Endothelial cell of umbilical vein (primary cell): ENCODE measurements at regions not wholly inside any gene's neighbourhood (a gene's known extent, or its start where the extent isn't known, plus 50 kb on each side); places are given as distances from the start of the nearest gene placed in this dataset.

Source experiments
- BruUV-seq: library from RNA; stranded (reverse); fragments of 400-500 nt; replicated peaks from 2 replicates; lab custom pipeline; 2021; lab: Mats Ljungman, UMichigan
- CTCF ChIA-PET: fragments of 300-600, 350-600 bp; sonication (Branson Sonifier 250); formaldehyde crosslinking; loops from one replicate; lab custom pipeline; 2021; ENCODE audit warnings: antibody characterized with exemption, inconsistent platforms; lab: Charles Lee
- POLR2A ChIA-PET: fragments of 300-600, 350-600 bp; sonication (Branson Sonifier 250); formaldehyde crosslinking; loops from one replicate; lab custom pipeline; 2021; ENCODE audit warnings: antibody characterized with exemption, inconsistent platforms; lab: Charles Lee
- DNase-seq: peaks from one replicate; pipeline ENCODE4 v3.0.0-alpha.2; 2011; ENCODE audit warnings: low read depth, low spot score
- FAIRE-seq: peaks from 2 replicates; lab custom pipeline; 2011; peaks lifted over from hg19 to GRCh38; lab: Jason Lieb, UNC
- H2AFZ ChIP-seq: 2 replicates; pipeline ENCODE4 v1.6.0; 2012; ENCODE audit warnings: low read depth, low read length, control low read depth, inconsistent platforms
- H3K27ac ChIP-seq: 2 replicates; pipeline ENCODE4 v1.5.1; 2011; ENCODE audit warnings: low read depth, mild to moderate bottlenecking, control low read depth, low read length, moderate library complexity; ENCODE audit not compliant: insufficient read depth
- H3K27me3 ChIP-seq, 2 experiments: 2 replicates each; pipeline versions ENCODE4 v1.6.0 to v1.6.1; 2011; ENCODE audit warnings: low read length in 2 of 2, mixed read lengths in 1 of 2; ENCODE audit not compliant: control insufficient read depth in 2 of 2, insufficient read depth in 2 of 2
- H3K36me3 ChIP-seq, 2 experiments: 2 replicates in 1 of 2; 3 replicates in 1 of 2; pipeline ENCODE4 v1.5.1; 2011; ENCODE audit warnings: low read length in 2 of 2, mild to moderate bottlenecking in 1 of 2, moderate library complexity in 1 of 2; ENCODE audit not compliant: control insufficient read depth in 2 of 2, insufficient read depth in 2 of 2; ENCODE audit errors: extremely low read depth in 1 of 2
- H3K4me1 ChIP-seq: 3 replicates; pipeline ENCODE4 v1.5.1; 2011; ENCODE audit warnings: mild to moderate bottlenecking, low read length; ENCODE audit not compliant: control insufficient read depth, insufficient read depth; ENCODE audit errors: extremely low read depth
- H3K4me2 ChIP-seq: 2 replicates; pipeline ENCODE4 v1.6.1; 2011; ENCODE audit warnings: low read length, control low read depth, mixed read lengths; ENCODE audit not compliant: insufficient read depth
- H3K4me3 ChIP-seq, 3 experiments: fragments of 200-600 bp in 1 of 3; sonication (generic), shearing (Covaris generic) in 1 of 3; replicated peaks in 1 of 3; 2 replicates each; pipeline ENCODE4 v1.5.1; 2011 to 2016; ENCODE audit warnings: control low read depth in 3 of 3, low read length in 3 of 3, mild to moderate bottlenecking in 2 of 3, inconsistent platforms in 1 of 3, low read depth in 1 of 3, moderate library complexity in 1 of 3; ENCODE audit not compliant: insufficient read depth in 1 of 3
- H3K79me2 ChIP-seq: 2 replicates; pipeline ENCODE4 v1.6.0; 2012; ENCODE audit warnings: low read length, inconsistent platforms; ENCODE audit not compliant: control insufficient read depth, insufficient read depth
- H3K9ac ChIP-seq: replicated peaks from 2 replicates; pipeline ENCODE3; 2011; ENCODE audit warnings: low read length, control low read depth; ENCODE audit not compliant: insufficient read depth; ENCODE audit errors: extremely low read depth
- H3K9me1 ChIP-seq: replicated peaks from 3 replicates; pipeline ENCODE4 v1.6.0; 2011; ENCODE audit warnings: mild to moderate bottlenecking, low read length; ENCODE audit not compliant: control insufficient read depth, insufficient read depth; ENCODE audit errors: extremely low read depth
- H3K9me3 ChIP-seq: replicated peaks from 2 replicates; pipeline ENCODE4 v1.5.1; 2012; ENCODE audit warnings: low read length, inconsistent platforms; ENCODE audit not compliant: control insufficient read depth, insufficient read depth
- H4K20me1 ChIP-seq: replicated peaks from 2 replicates; pipeline ENCODE3; 2011; ENCODE audit warnings: mild to moderate bottlenecking, low read length; ENCODE audit not compliant: control insufficient read depth, insufficient read depth; ENCODE audit errors: extremely low read depth
- EZH2 ChIP-seq: IDR thresholded peaks from 2 replicates; pipeline ENCODE4 v1.6.1; 2012; ENCODE audit warnings: borderline replicate concordance, low read depth, mild to moderate bottlenecking, moderate library complexity, low read length, inconsistent platforms; ENCODE audit not compliant: severe bottlenecking
- FOS ChIP-seq: IDR thresholded peaks from 2 replicates; pipeline ENCODE4 v1.6.1; 2011; ENCODE audit warnings: mild to moderate bottlenecking, low read length, moderate library complexity, borderline replicate concordance; ENCODE audit not compliant: insufficient read depth
- GATA2 ChIP-seq: IDR thresholded peaks from 2 replicates; pipeline ENCODE4 v1.7.0; 2011; ENCODE audit warnings: low read depth, mild to moderate bottlenecking, moderate library complexity, mixed read lengths, low read length; ENCODE audit not compliant: insufficient read length, insufficient read depth
- JUN ChIP-seq: IDR thresholded peaks from 2 replicates; pipeline ENCODE4 v1.6.1; 2011; ENCODE audit warnings: borderline replicate concordance, low read depth; ENCODE audit not compliant: insufficient read length, insufficient read depth
- MYC ChIP-seq: IDR thresholded peaks from one replicate; pipeline ENCODE4 v1.6.1; 2011; ENCODE audit warnings: mild to moderate bottlenecking, low read depth, low read length
- POLR2A ChIP-seq: IDR thresholded peaks from 2 replicates; pipeline ENCODE4 v1.6.1; 2012; ENCODE audit warnings: low read depth, mild to moderate bottlenecking, control low read depth, low read length
- POLR2AphosphoS5 ChIP-seq: IDR thresholded peaks from 2 replicates; pipeline ENCODE4 v1.6.1; 2012; ENCODE audit warnings: low read depth, mild to moderate bottlenecking, control low read depth, low read length, moderate library complexity; ENCODE audit not compliant: insufficient read depth
- dilution Hi-C: fragments of 300-500 bp; cut with MboI; formaldehyde crosslinking; loops from one replicate; pipeline ENCODE4 v1.15.0; 2019; ENCODE audit warnings: low sequenced_read_pairs; ENCODE audit not compliant: extremely low pct_ligation_motif_present
- intact Hi-C: fragments of 100-400 bp; cut with micrococcal nuclease; formaldehyde crosslinking; loops from one replicate; pipeline ENCODE4 v1.10.0; 2022
- TF ChIP-seq, protein P1 (sequence below), 2 donors: IDR thresholded peaks; 1 replicate in 1 of 2; 2 replicates in 1 of 2; pipeline ENCODE4 v1.5.1; 2011; ENCODE audit warnings: low read length in 2 of 2, mild to moderate bottlenecking in 2 of 2, moderate library complexity in 2 of 2, control low read depth in 1 of 2, inconsistent platforms in 1 of 2, low read depth in 1 of 2; ENCODE audit not compliant: insufficient read depth in 1 of 2; ENCODE audit errors: extremely low read depth in 1 of 2
- TF ChIP-seq, protein P2 (sequence below): IDR thresholded peaks from 2 replicates; pipeline ENCODE4 v1.6.1; 2011; ENCODE audit not compliant: insufficient read depth, insufficient read length

- no peaks in the 10 kb centered on the region for H3K27me3 ChIP-seq
- ChIA-PET CTCF (no interaction called here), POLR2A (no interaction called here)
- no peak overlapping the region for H3K4me2 ChIP-seq
- H2AFZ ChIP-seq = no peak overlapping the region
- FAIRE-seq (no peak), DNase-seq (no peak)
- dilution Hi-C loops (no loop called here), intact Hi-C loops (no loop called here)
- H3K9me3 ChIP-seq = no peaks in the 10 kb centered on the region
- no peak overlapping the region for H3K27ac ChIP-seq
- H3K4me3 ChIP-seq = no peak overlapping the region
- no peaks in the 10 kb centered on the region for H3K9me1 ChIP-seq
- H3K79me2 ChIP-seq = no peaks in the 10 kb centered on the region
- no peaks in the 10 kb centered on the region for H3K36me3 ChIP-seq
- no peaks in the 10 kb centered on the region for H4K20me1 ChIP-seq
- TF ChIP-seq EZH2 = no peak
- no peak for TF ChIP-seq GATA2
- TF ChIP-seq FOS = no peak
- TF ChIP-seq POLR2AphosphoS5 = no peak
- TF ChIP-seq, protein P1, sequence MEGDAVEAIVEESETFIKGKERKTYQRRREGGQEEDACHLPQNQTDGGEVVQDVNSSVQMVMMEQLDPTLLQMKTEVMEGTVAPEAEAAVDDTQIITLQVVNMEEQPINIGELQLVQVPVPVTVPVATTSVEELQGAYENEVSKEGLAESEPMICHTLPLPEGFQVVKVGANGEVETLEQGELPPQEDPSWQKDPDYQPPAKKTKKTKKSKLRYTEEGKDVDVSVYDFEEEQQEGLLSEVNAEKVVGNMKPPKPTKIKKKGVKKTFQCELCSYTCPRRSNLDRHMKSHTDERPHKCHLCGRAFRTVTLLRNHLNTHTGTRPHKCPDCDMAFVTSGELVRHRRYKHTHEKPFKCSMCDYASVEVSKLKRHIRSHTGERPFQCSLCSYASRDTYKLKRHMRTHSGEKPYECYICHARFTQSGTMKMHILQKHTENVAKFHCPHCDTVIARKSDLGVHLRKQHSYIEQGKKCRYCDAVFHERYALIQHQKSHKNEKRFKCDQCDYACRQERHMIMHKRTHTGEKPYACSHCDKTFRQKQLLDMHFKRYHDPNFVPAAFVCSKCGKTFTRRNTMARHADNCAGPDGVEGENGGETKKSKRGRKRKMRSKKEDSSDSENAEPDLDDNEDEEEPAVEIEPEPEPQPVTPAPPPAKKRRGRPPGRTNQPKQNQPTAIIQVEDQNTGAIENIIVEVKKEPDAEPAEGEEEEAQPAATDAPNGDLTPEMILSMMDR (IDR thresholded peaks at IDR 0.05; ENCODE audit: extremely low read depth in 1 of 2, insufficient read depth in 1 of 2, low read depth in 1 of 2, low read length in 2 of 2) = no peak
- TF ChIP-seq MYC = no peak
- TF ChIP-seq JUN = no peak
- no peak for TF ChIP-seq POLR2A
- TF ChIP-seq, protein P2, sequence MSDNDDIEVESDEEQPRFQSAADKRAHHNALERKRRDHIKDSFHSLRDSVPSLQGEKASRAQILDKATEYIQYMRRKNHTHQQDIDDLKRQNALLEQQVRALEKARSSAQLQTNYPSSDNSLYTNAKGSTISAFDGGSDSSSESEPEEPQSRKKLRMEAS = no peak
- no peak overlapping the region for H3K9ac ChIP-seq
- BruUV-seq = no TSS peak
- H3K4me1 ChIP-seq = no peaks in the 10 kb centered on the region
Measured at GRCh38 chr14:92244805-92245204, 78.2 kb upstream of the SLC24A4 start.
